Fibroblast of pulmonary artery (primary cell): ENCODE measurements at regions not wholly inside any gene's neighbourhood (a gene's known extent, or its start where the extent isn't known, plus 50 kb on each side); places are given as distances from the start of the nearest gene placed in this dataset.

Source experiments
- DNase-seq: peaks from one replicate; pipeline ENCODE4 v3.0.0-alpha.2; 2010; ENCODE audit warnings: low read depth
- H3K4me3 ChIP-seq: replicated peaks from 2 replicates; pipeline ENCODE4 v1.5.1; 2011; ENCODE audit warnings: low read depth, mild to moderate bottlenecking, control low read depth, low read length, moderate library complexity
- TF ChIP-seq, protein P1 (sequence below): IDR thresholded peaks from 2 replicates; pipeline ENCODE4 v1.5.1; 2011; ENCODE audit warnings: mild to moderate bottlenecking, control low read depth, low read length, inconsistent platforms; ENCODE audit errors: missing control alignments

DNA sequence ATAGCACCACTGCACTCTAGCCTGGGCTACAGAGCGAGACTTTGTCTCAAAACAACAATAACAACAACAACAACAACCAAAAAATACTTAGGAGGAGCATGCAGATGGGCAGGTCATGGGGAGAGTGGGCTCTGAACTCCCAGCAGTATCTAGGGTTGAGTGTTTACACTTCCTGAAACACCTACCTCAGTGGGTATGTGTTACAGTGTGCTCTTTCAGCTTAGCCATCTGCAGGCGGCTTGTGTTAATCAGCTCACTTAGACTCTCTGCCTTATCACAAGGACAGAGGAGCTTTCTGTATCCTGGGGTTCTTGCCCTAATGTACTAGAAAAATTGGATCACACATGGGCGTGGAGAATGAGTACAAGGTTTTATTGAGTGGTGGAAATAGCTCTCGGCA, 340.2 kb downstream of the KIF20B start:
- DNase-seq, result no peak
- TF ChIP-seq, protein P1, sequence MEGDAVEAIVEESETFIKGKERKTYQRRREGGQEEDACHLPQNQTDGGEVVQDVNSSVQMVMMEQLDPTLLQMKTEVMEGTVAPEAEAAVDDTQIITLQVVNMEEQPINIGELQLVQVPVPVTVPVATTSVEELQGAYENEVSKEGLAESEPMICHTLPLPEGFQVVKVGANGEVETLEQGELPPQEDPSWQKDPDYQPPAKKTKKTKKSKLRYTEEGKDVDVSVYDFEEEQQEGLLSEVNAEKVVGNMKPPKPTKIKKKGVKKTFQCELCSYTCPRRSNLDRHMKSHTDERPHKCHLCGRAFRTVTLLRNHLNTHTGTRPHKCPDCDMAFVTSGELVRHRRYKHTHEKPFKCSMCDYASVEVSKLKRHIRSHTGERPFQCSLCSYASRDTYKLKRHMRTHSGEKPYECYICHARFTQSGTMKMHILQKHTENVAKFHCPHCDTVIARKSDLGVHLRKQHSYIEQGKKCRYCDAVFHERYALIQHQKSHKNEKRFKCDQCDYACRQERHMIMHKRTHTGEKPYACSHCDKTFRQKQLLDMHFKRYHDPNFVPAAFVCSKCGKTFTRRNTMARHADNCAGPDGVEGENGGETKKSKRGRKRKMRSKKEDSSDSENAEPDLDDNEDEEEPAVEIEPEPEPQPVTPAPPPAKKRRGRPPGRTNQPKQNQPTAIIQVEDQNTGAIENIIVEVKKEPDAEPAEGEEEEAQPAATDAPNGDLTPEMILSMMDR, result no peak

DNA sequence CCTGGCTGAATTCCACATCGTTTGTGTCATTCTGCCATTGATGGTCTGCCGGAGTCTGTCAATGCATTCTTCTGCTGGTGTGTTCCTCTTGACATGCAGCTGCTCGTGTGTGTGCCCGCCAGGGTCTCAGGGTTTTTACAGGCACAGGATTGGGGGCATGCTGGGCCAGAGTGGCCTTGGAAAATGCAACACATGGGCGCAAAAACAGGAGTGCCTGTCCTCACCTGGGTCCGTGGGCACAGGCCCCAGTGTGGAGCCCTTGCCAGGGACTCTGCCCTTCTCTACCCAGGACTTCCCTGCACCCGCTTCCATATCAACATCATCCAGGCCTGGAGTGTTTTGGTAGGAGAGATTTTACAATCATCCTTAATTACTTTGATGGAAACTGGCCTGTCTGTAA, 340.7 kb downstream of the KIF20B start:
- no peak for DNase-seq
- H3K4me3 ChIP-seq, result no peak overlapping the region
- TF ChIP-seq, protein P1, result no peak

More for the DNA sequence above, 340.2 kb downstream of the KIF20B start:
- no peak overlapping the region for H3K4me3 ChIP-seq

DNA sequence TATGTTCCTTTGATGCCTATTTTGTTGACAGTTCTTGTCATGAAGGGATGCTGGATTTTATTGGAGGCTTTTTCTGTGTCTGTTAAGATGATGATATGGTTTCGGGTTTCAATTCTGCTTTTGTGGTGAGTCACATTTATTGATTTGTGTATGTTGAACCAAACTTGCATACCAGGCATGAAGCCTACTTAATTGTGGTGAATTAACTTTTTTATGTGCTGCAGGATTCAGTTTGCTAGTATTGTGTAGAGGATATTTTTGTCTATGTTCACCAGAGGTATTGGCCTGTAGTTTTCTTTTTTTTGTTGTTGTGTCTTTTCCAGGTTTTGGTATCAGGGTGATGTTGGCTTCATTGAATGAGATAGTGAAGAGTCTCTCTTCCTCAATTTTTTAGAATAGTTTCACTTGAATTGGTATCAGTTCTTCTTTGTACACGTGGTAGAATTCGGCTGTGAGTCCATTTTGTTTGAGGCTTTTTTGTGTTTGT, 345.9 kb downstream of the KIF20B start:
- TF ChIP-seq, protein P1, result no peak
- DNase-seq, result no peak
- no peak overlapping the region for H3K4me3 ChIP-seq

DNA sequence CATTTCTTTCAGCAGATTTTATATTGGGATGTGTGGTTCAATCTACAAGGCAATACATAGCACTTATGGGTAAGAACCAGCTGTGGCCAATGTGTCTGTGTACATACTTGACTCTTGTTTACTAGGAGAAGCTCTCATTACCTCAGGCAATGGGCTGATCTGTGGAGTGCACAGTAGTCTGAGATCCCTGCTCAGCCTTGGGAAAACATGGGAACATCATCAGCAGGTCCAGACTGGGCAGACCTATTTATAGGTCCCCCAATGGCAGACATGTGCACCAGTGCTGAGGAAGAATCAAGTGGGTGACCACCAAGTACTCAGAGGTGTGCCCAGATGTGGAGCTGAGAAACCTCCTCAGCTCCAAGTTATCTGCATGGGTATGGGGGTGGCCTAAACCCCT, 349.7 kb downstream of the KIF20B start:
- DNase-seq, result no peak
- no peak overlapping the region for H3K4me3 ChIP-seq
- TF ChIP-seq, protein P1, result no peak

DNA sequence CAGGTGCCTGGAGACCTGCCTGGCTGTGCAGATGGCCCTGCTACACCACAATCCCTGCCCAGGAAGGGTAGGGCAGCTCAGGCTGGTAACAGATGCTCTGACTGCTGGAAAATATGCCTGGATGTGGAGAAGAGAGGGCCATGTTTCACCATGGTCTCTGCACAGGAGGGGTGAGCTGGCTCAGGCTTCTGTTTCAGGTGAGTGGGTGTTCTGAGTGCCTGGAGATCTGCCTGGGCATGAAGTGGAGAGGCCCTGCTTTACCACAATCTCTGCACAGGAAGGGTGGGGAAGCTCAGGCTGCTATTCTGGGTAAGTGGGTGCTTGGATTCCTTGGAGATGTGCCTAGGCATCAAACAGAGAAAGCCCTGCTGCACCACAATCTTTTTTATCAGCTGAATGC, 350.1 kb downstream of the KIF20B start:
- H3K4me3 ChIP-seq, result no peak overlapping the region

DNA sequence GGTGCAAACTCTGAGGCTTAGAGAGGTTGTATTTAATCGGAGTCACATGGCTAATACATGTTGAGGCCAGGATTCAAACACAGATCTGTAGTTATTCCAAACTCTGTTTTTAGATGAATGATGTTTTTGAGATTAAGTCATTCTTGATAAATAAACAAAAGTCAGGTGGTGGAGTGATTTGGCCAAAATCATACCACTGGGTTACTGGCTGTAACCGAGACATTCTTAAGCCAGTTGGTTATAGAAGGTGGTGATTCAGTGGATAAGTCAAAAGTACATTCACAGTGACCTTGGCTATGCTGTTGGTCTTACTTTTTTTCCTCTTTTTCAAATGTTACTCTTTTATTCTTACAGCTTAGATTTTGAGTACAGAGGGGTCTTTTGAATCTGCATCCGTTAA, 361.4 kb downstream of the KIF20B start:
- H3K4me3 ChIP-seq, result no peak overlapping the region
- TF ChIP-seq, protein P1, result no peak
- no peak for DNase-seq

More for the DNA sequence above, 350.1 kb downstream of the KIF20B start:
- TF ChIP-seq, protein P1, result no peak
- no peak for DNase-seq

DNA sequence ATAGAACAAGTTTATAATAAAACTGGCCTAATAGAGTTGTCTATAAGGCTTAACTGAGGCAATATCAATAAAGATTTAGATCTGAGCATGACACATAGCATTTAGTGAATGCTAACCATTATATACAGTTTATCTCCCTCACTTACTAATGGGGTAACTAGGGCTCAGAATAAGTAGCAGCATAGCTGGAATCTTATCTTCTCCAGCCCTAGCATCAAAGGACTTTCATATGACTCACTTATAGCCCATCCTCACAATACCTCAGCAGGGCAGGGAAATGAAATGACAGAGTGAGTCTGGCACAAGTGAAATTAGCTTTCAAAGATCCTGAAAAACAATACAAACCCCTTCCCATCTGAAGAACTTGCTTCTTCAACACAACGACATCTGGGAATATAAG, 362.9 kb downstream of the KIF20B start:
- no peak overlapping the region for H3K4me3 ChIP-seq
- TF ChIP-seq, protein P1, result no peak
- no peak for DNase-seq
